Esophagus squamous epithelium (tissue), 5 donors: ENCODE measurements at regions not wholly inside any gene's neighbourhood (a gene's known extent, or its start where the extent isn't known, plus 50 kb on each side); places are given as distances from the start of the nearest gene placed in this dataset.
A peak's percentile ranks its signal among the peaks of the same experiment; 100 is the strongest.

Source experiments
- DNase-seq: peaks from one replicate; lab custom pipeline; 2025; lab: John Stamatoyannopoulos, UW
- H3K27ac ChIP-seq, 4 donors: fragments of 200-600 bp; sonication (generic); one replicate each; pipeline ENCODE4 v1.5.1; 2016 to 2019; ENCODE audit warnings: mild to moderate bottlenecking in 1 of 4
- H3K27me3 ChIP-seq, 4 donors: fragments of 200-600 bp; sonication (generic); 1 replicate in 3 of 4; 2 replicates in 1 of 4; pipeline versions ENCODE4 v1.5.1 to v1.6.0; 2017 to 2021; ENCODE audit warnings: antibody characterized with exemption in 1 of 4
- H3K36me3 ChIP-seq, 3 donors: fragments of 200-600 bp; sonication (generic); one replicate each; pipeline ENCODE4 v1.5.1; 2016 to 2019
- H3K4me1 ChIP-seq, 3 donors: fragments of 200-600 bp; sonication (generic); one replicate each; pipeline ENCODE4 v1.5.1; 2017 to 2019
- H3K4me3 ChIP-seq, 4 donors: fragments of 200-600 bp; sonication (generic); 1 replicate in 3 of 4; 2 replicates in 1 of 4; pipeline ENCODE4 v1.5.1; 2016 to 2019; ENCODE audit warnings: mild to moderate bottlenecking in 2 of 4, moderate library complexity in 1 of 4
- H3K9me3 ChIP-seq, 3 donors: fragments of 200-600 bp; sonication (generic); one replicate each; pipeline ENCODE4 v1.5.1; 2016 to 2019
- CTCF ChIP-seq, 6 experiments: fragments of 450-650 bp in 4 of 6; fragments of 200-600 bp in 2 of 6; sonication (generic) in 2 of 6; IDR thresholded peaks; one replicate each; pipeline ENCODE4 v1.5.1; 2016 to 2019; ENCODE audit warnings: antibody characterized with exemption in 6 of 6, mild to moderate bottlenecking in 4 of 6, moderate library complexity in 4 of 6
- POLR2A ChIP-seq, 4 donors: fragments of 450-650 bp; IDR thresholded peaks; one replicate each; pipeline ENCODE4 v1.6.1; 2017; ENCODE audit warnings: antibody characterized with exemption in 4 of 4, mild to moderate bottlenecking in 4 of 4, moderate library complexity in 3 of 4
- WGBS, 2 donors: methylation state at CpG; one replicate each; pipeline ENCODE4 v1.1.5; 2018; 5-methylcytosine and 5-hydroxymethylcytosine counted together
- intact Hi-C: fragments of 100-400 bp; cut with DNase I; formaldehyde crosslinking; loops from one replicate; pipeline ENCODE4 v1.15.0; 2022
- donor health status: DM: yes; HTN: yes; CAD: no.

GRCh38 chr3:102206511-102207031 is 228.2 kb upstream of the ZPLD1 start:
- no peak for DNase-seq
- peak overlapping the region in 3 of 4 donors; percentile 21 to 42 (median 26) for H3K27ac ChIP-seq
- WGBS, 2 donors = 20% methylated on average over 4 of the region's 4 CpGs
- peak overlapping the region in 1 of 4 donors; percentile 2 for H3K4me3 ChIP-seq
- no peaks in the 10 kb centered on the region for H3K27me3 ChIP-seq
- intact Hi-C loops = no loop called here
- TF ChIP-seq CTCF (IDR thresholded peaks at IDR 0.05) (no peak), POLR2A (IDR thresholded peaks at IDR 0.05) (no peak)
- no peaks in the 10 kb centered on the region for H3K36me3 ChIP-seq
- peaks cover 0 to 5% (median 0%) of the 10 kb centered on the region in 3 donors for H3K9me3 ChIP-seq
- H3K4me1 ChIP-seq = peaks cover 9 to 18% (median 15%) of the 10 kb centered on the region in 3 donors

- peaks cover 9 to 18% (median 15%) of the 10 kb centered on the region in 3 donors for H3K4me1 ChIP-seq
- WGBS, 2 donors = 66 to 81% methylated on average over 3 of the region's 3 CpGs
- H3K9me3 ChIP-seq = peaks cover 0 to 5% (median 0%) of the 10 kb centered on the region in 3 donors
- H3K27me3 ChIP-seq = no peaks in the 10 kb centered on the region
- intact Hi-C loops = no loop called here
- no peaks in the 10 kb centered on the region for H3K36me3 ChIP-seq
- peak overlapping the region in 1 of 4 donors; percentile 26 for H3K27ac ChIP-seq
- H3K4me3 ChIP-seq = no peak overlapping the region
- no peak for DNase-seq
- TF ChIP-seq POLR2A (IDR thresholded peaks at IDR 0.05) = no peak
- no peak for TF ChIP-seq CTCF (IDR thresholded peaks at IDR 0.05)
These were observed 227.7 kb upstream of the ZPLD1 start for GRCh38 chr3:102207151-102207571.

- no peaks in the 10 kb centered on the region for H3K36me3 ChIP-seq
- no peaks in the 10 kb centered on the region for H3K27me3 ChIP-seq
- H3K27ac ChIP-seq = no peak overlapping the region
- no peak for TF ChIP-seq CTCF (IDR thresholded peaks at IDR 0.05)
- TF ChIP-seq POLR2A (IDR thresholded peaks at IDR 0.05) = no peak
- no peaks in the 10 kb centered on the region for H3K4me1 ChIP-seq
- 70 to 90% methylated on average over 2 of the region's 2 CpGs for WGBS, 2 donors
- intact Hi-C loops = no loop called here
- no peak overlapping the region for H3K4me3 ChIP-seq
- DNase-seq = no peak
- H3K9me3 ChIP-seq = no peaks in the 10 kb centered on the region
These were observed 219.6 kb upstream of the ZPLD1 start for GRCh38 chr3:102215166-102215565.

GRCh38 chr3:102223132-102223531 is 211.7 kb upstream of the ZPLD1 start:
- intact Hi-C loops = no loop called here
- Histone ChIP-seq H3K9me3 (no peaks in the 10 kb centered on the region), H3K36me3 (no peaks in the 10 kb centered on the region), H3K27me3 (no peaks in the 10 kb centered on the region), H3K4me1 (peaks cover 0 to 5% (median 0%) of the 10 kb centered on the region in 3 donors), H3K4me3 (no peak overlapping the region), H3K27ac (no peak overlapping the region)
- no peak for TF ChIP-seq CTCF (IDR thresholded peaks at IDR 0.05)
- no peak for TF ChIP-seq POLR2A (IDR thresholded peaks at IDR 0.05)
- WGBS, 2 donors = 46 to 65% methylated on average over 7 to 9 of the region's 10 CpGs
- no peak for DNase-seq

GRCh38 chr3:102224171-102224570 is 210.6 kb upstream of the ZPLD1 start:
- H3K27me3 ChIP-seq = no peaks in the 10 kb centered on the region
- no peak for DNase-seq
- H3K9me3 ChIP-seq = no peaks in the 10 kb centered on the region
- intact Hi-C loops = no loop called here
- H3K4me3 ChIP-seq = no peak overlapping the region
- H3K4me1 ChIP-seq = peaks cover 0 to 5% (median 0%) of the 10 kb centered on the region in 3 donors
- TF ChIP-seq CTCF (IDR thresholded peaks at IDR 0.05) (peak in 4 of 6 experiments; percentile 12 to 51 (median 30)), POLR2A (IDR thresholded peaks at IDR 0.05) (no peak)
- no peaks in the 10 kb centered on the region for H3K36me3 ChIP-seq
- H3K27ac ChIP-seq = no peak overlapping the region
- 88% methylated on average over 3 of the region's 3 CpGs for WGBS, 2 donors
